ENCODE measurements at regions not wholly inside any gene's neighbourhood (a gene's known extent, or its start where the extent isn't known, plus 50 kb on each side); places are given as distances from the start of the nearest gene placed in this dataset.

GRCh38 chr3:89947337-89947954, 840.0 kb downstream of the EPHA3 start:
- TF ChIP-seq RARB (CRISPR knock-in tag; IDR thresholded peaks at IDR 0.05) (no peak), CTCF (IDR thresholded peaks at IDR 0.05) (no peak), ELK1 (IDR thresholded peaks at IDR 0.05; ENCODE audit: low read depth, low read length) (no peak), RAD21 (conservative IDR thresholded peaks at IDR 0.05 in 1 of 2, IDR thresholded peaks at IDR 0.05 in 1 of 2) (no peak), REST (IDR thresholded peaks at IDR 0.05) (no peak), POLR2A (IDR thresholded peaks at IDR 0.05; ENCODE audit: low read length) (no peak), USF2 (IDR thresholded peaks at IDR 0.05) (no peak), HOXB13 (CRISPR knock-in tag; IDR thresholded peaks at IDR 0.05; ENCODE audit: low read depth) (no peak), MYC (IDR thresholded peaks at IDR 0.05; ENCODE audit: borderline replicate concordance, low read length) (no peak)
